K562 (cell line): ENCODE measurements at regions not wholly inside any gene's neighbourhood (a gene's known extent, or its start where the extent isn't known, plus 50 kb on each side); places are given as distances from the start of the nearest gene placed in this dataset.

Experiments
- ATAC-seq: fragments of 200-7000 bp; cut with Tn5 transposase; 3 replicates; pipeline ENCODE4 v1.9.1; 2020; ENCODE audit warnings: moderate library complexity
- BruUV-seq: library from RNA; stranded (reverse); fragments of 400-500 nt; replicated peaks from 2 replicates; lab custom pipeline; 2021; lab: Mats Ljungman, UMichigan
- CTCF ChIA-PET: fragments of 300-600 bp; formaldehyde crosslinking; extraction: SDS; loops from one replicate; lab custom pipeline; 2021; ENCODE audit warnings: low intra/inter-chr PET ratio; lab: Yijun Ruan, JAX
- POLR2A ChIA-PET: fragments of 300-600, 350-650 bp; sonication (Branson Sonifier 250); formaldehyde crosslinking; extraction: SDS; loops from one replicate; lab custom pipeline; 2021; ENCODE audit warnings: antibody characterized with exemption, inconsistent platforms; lab: Yijun Ruan, JAX
- DNase-seq, 4 experiments: peaks; one replicate each; pipeline versions ENCODE4 v3.0.0 to v3.0.0-alpha.2; 2011 to 2018; ENCODE audit warnings: low spot score in 3 of 4, mixed read lengths in 3 of 4; ENCODE audit errors: extremely low read depth in 1 of 4
- FAIRE-seq: peaks from 2 replicates; lab custom pipeline; 2011; peaks lifted over from hg19 to GRCh38; lab: Jason Lieb, UNC
- H2AFZ ChIP-seq: 2 replicates; pipeline ENCODE4 v1.6.0; 2011; ENCODE audit warnings: low read depth, low read length, control low read depth, inconsistent platforms
- H3K27ac ChIP-seq: fragments of 200-600 bp; 3 replicates; pipeline ENCODE4 v1.8.0; 2011; ENCODE audit warnings: low read depth, mild to moderate bottlenecking, control low read depth, inconsistent platforms, low read length, moderate library complexity, mixed read lengths; ENCODE audit errors: extremely low read depth
- H3K27me3 ChIP-seq, 2 experiments: fragments of 300-600 bp in 1 of 2; 2 replicates in 1 of 2; 3 replicates in 1 of 2; pipeline versions ENCODE4 v1.6.0 to v1.8.0; 2011; ENCODE audit warnings: inconsistent platforms in 2 of 2, low read length in 2 of 2, mild to moderate bottlenecking in 1 of 2, mixed read lengths in 1 of 2, moderate library complexity in 1 of 2; ENCODE audit not compliant: control insufficient read depth in 2 of 2, insufficient read depth in 2 of 2
- H3K36me3 ChIP-seq: fragments of 300-600 bp; 3 replicates; pipeline ENCODE4 v1.8.0; 2011; ENCODE audit warnings: mild to moderate bottlenecking, low read length, inconsistent platforms; ENCODE audit not compliant: control insufficient read depth, insufficient read depth
- H3K4me1 ChIP-seq, 2 experiments: fragments of 200-600 bp in 1 of 2; replicated peaks in 1 of 2; 2 replicates in 1 of 2; 3 replicates in 1 of 2; pipeline versions ENCODE4 v1.5.1 to v1.8.0; 2011; ENCODE audit warnings: inconsistent platforms in 2 of 2, low read length in 2 of 2, mild to moderate bottlenecking in 1 of 2, mixed read lengths in 1 of 2, moderate library complexity in 1 of 2; ENCODE audit not compliant: control insufficient read depth in 2 of 2, insufficient read depth in 2 of 2
- H3K4me2 ChIP-seq: 2 replicates; pipeline ENCODE4 v1.6.1; 2011; ENCODE audit warnings: low read length, control low read depth, inconsistent platforms, mixed read lengths; ENCODE audit not compliant: insufficient read depth
- H3K4me3 ChIP-seq: fragments of 200-600 bp; sonication (generic), shearing (Covaris generic); 2 replicates; pipeline ENCODE4 v1.5.1; 2016; ENCODE audit warnings: control low read depth, inconsistent platforms
- H3K79me2 ChIP-seq: fragments of 200-600 bp; 3 replicates; pipeline ENCODE4 v1.8.0; 2011; ENCODE audit warnings: low read length, inconsistent platforms; ENCODE audit not compliant: control insufficient read depth, insufficient read depth
- H3K9ac ChIP-seq, 2 experiments: 2 replicates each; pipeline versions ENCODE4 v1.6.0 to v1.6.1; 2011; ENCODE audit warnings: low read depth in 2 of 2, low read length in 2 of 2, control low read depth in 1 of 2, inconsistent platforms in 1 of 2, mild to moderate bottlenecking in 1 of 2, mixed read lengths in 1 of 2; ENCODE audit not compliant: insufficient read depth in 1 of 2
- H3K9me1 ChIP-seq: one replicate; pipeline ENCODE4 v1.6.0; 2011; ENCODE audit warnings: inconsistent platforms, mild to moderate bottlenecking, low read length, moderate library complexity; ENCODE audit not compliant: control insufficient read depth, insufficient read depth
- H3K9me3 ChIP-seq: replicated peaks from 2 replicates; pipeline ENCODE4 v1.5.1; 2011; ENCODE audit warnings: low read depth, low read length, inconsistent platforms; ENCODE audit not compliant: control insufficient read depth, insufficient read depth
- H4K20me1 ChIP-seq: replicated peaks from 2 replicates; pipeline ENCODE4 v1.6.1; 2011; ENCODE audit warnings: low read length, inconsistent platforms, mixed read lengths; ENCODE audit not compliant: control insufficient read depth, insufficient read depth
- CREB3L1 ChIP-seq: fragments of 450-650 bp; IDR thresholded peaks from 2 replicates; pipeline ENCODE4 v1.6.1; 2014; ENCODE audit warnings: low read depth, mild to moderate bottlenecking, moderate library complexity, borderline replicate concordance
- HLTF ChIP-seq: fragments of 450-650 bp; IDR thresholded peaks from 2 replicates; pipeline ENCODE4 v1.6.1; 2016
- SREBF1 ChIP-seq: fragments of 150-350 bp; IDR thresholded peaks from 2 replicates; pipeline ENCODE4 v1.6.1; 2014; ENCODE audit warnings: antibody characterized with exemption, low read depth, low read length, borderline replicate concordance
- ZFP36 ChIP-seq: fragments of 150-350 bp; IDR thresholded peaks from 2 replicates; pipeline ENCODE4 v1.6.1; 2018; ENCODE audit warnings: low read length, low read depth; ENCODE audit not compliant: partially characterized antibody
- ZNF507 ChIP-seq: conservative IDR thresholded peaks from 2 replicates; pipeline ENCODE4 v1.6.1; 2017; ENCODE audit warnings: missing genetic modification characterization, missing compliant biosample characterization
- WGBS: fragments of 100-300 bp; shearing (Covaris generic); methylation state at CpG from one replicate; pipeline ENCODE4 v1.1.6; 2016; ENCODE audit warnings: low coverage, mixed read lengths; ENCODE audit not compliant: insufficient coverage; ENCODE audit errors: missing lambda C conversion rate; 5-methylcytosine and 5-hydroxymethylcytosine counted together
- in situ Hi-C: fragments of 300-500 bp; cut with MboI; formaldehyde crosslinking; loops from 4 replicates; pipeline ENCODE4 v1.15.0; 2018; ENCODE audit warnings: inconsistent platforms, mixed read lengths
- intact Hi-C: fragments of 100-400 bp; cut with micrococcal nuclease; formaldehyde crosslinking; loops from 2 replicates; pipeline ENCODE4 v1.14.2; 2022
- TF ChIP-seq, protein P1 (sequence below): fragments of 250-450 bp; sonication (Bioruptor Pico); IDR thresholded peaks from 2 replicates; pipeline ENCODE4 v1.8.0; 2022; ENCODE audit warnings: moderate library complexity, mild to moderate bottlenecking, inconsistent platforms

DNA sequence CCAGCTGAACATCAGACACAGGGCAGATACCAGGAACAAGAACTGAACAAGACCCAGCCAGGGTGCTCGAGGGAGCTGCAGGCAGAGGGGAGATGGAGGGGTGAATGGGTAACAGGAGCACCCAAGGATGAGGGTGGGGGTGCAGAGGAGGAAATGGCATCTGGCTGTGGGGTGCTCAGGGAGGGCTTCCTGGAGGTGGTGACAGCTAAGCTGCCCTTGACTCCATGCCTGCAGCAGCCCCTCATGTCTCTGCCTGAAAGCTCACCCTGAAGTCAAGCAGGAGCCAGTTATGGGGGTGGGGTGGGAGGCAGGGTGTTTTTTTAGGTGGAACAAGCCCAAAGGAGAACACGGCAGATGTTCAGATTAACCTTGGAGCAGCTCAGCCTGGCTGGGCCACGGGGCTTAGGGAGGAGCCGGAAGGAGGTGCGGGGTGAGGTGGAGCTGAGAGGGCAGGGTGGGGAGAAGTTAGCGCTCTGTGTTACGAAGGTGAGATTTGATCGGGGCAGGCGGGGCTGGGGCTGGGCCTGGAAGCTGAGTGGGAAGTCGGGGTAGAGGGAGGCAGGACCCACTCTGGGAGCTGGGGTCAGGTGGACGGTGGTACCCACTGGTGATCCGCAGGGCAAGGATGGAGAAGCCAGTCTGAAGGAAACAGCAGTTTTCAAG is 143.0 kb downstream of the ENGASE start:
- DNase-seq (no peak), FAIRE-seq (no peak)
- H3K27me3 ChIP-seq, result peaks cover 11 to 77% of the 10 kb centered on the region in 2 experiments
- no peaks in the 10 kb centered on the region for H3K36me3 ChIP-seq
- no TSS peak for BruUV-seq
- no peak overlapping the region for H3K4me3 ChIP-seq
- no peak overlapping the region for H2AFZ ChIP-seq
- peak; percentile 90 for TF ChIP-seq ZFP36
- TF ChIP-seq, protein P1, sequence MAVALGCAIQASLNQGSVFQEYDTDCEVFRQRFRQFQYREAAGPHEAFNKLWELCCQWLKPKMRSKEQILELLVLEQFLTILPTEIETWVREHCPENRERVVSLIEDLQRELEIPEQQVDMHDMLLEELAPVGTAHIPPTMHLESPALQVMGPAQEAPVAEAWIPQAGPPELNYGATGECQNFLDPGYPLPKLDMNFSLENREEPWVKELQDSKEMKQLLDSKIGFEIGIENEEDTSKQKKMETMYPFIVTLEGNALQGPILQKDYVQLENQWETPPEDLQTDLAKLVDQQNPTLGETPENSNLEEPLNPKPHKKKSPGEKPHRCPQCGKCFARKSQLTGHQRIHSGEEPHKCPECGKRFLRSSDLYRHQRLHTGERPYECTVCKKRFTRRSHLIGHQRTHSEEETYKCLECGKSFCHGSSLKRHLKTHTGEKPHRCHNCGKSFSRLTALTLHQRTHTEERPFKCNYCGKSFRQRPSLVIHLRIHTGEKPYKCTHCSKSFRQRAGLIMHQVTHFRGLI (CRISPR knock-in tag), result no peak
- TF ChIP-seq, all 486 proteins: peak for 1
- no peak for ATAC-seq
- Histone ChIP-seq H3K27ac (no peak overlapping the region), H4K20me1 (peaks cover 7% of the 10 kb centered on the region), H3K79me2 (no peaks in the 10 kb centered on the region), H3K9me3 (no peaks in the 10 kb centered on the region), H3K4me1 (peaks cover 0 to 7% of the 10 kb centered on the region in 2 experiments; a peak in 2 of 5 replicates), H3K9ac (no peak overlapping the region), H3K9me1 (no peaks in the 10 kb centered on the region), H3K4me2 (no peak overlapping the region)
- 1% methylated on average over 11 of the region's 12 CpGs for WGBS
- in situ Hi-C loops, result no loop called here
- intact Hi-C loops, result no loop called here
- ChIA-PET POLR2A (interaction anchor here (0.6 to 1.0 kb wide), 2 partner anchors 10 to 142 kb away, joined by 3 to 5 read pairs; no protein-coding TSS in a partner anchor), CTCF (no interaction called here)

DNA sequence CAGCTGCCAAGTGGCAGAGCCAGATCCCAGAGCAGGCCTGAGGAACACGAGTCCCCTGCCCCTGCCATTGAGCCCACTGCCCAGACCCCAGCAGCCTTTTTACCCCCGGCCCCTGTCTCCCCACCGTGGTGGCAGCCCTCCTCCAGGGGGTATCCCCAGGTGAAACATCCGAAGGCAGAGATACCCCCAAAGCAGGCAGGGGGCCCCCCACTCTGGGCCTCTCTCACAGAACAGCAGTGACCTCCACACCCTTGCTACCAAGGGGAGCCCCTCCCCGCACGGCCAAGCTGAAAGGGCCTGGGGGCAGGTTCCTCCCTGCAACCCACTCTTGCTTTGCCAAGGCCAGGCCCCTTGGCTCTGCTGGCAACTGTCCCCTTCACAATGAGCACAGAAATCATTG is 142.2 kb downstream of the ENGASE start:
- WGBS, result 5% methylated on average over 4 of the region's 6 CpGs
- Histone ChIP-seq H3K27me3 (peaks cover 11 to 76% of the 10 kb centered on the region in 2 experiments), H2AFZ (no peak overlapping the region), H3K79me2 (no peaks in the 10 kb centered on the region), H4K20me1 (peaks cover 7% of the 10 kb centered on the region), H3K27ac (no peak overlapping the region), H3K36me3 (no peaks in the 10 kb centered on the region), H3K9me1 (no peaks in the 10 kb centered on the region), H3K9me3 (no peaks in the 10 kb centered on the region), H3K4me1 (peaks cover 0 to 7% of the 10 kb centered on the region in 2 experiments; a peak in 2 of 5 replicates), H3K9ac (no peak overlapping the region), H3K4me2 (no peak overlapping the region)
- no peak for FAIRE-seq
- POLR2A ChIA-PET, result interaction anchor here (0.6 to 1.0 kb wide), 2 partner anchors 9 to 90 kb away, joined by 3 to 5 read pairs; no protein-coding TSS in a partner anchor
- no TSS peak for BruUV-seq
- in situ Hi-C loops, result no loop called here
- no peak for DNase-seq
- no peak for ATAC-seq
- CTCF ChIA-PET, result no interaction called here
- TF ChIP-seq HLTF, result no peak
- no peak for TF ChIP-seq ZNF507 (tag)
- TF ChIP-seq CREB3L1, result no peak
- TF ChIP-seq SREBF1, result no peak
- TF ChIP-seq, all 486 proteins: peak for 0
- H3K4me3 ChIP-seq, result no peak overlapping the region
- intact Hi-C loops, result no loop called here
